A673 (cell line): ENCODE measurements at regions not wholly inside any gene's neighbourhood (a gene's known extent, or its start where the extent isn't known, plus 50 kb on each side); places are given as distances from the start of the nearest gene placed in this dataset.

Experiments
- BruUV-seq: library from RNA; stranded (reverse); fragments of 400-500 nt; replicated peaks from 2 replicates; lab custom pipeline; 2021; lab: Mats Ljungman, UMichigan
- CTCF ChIA-PET: fragments of 300-600 bp; sonication (Branson Sonifier 250); formaldehyde crosslinking; loops from one replicate; lab custom pipeline; 2022; ENCODE audit warnings: antibody characterized with exemption; lab: Charles Lee
- POLR2A ChIA-PET: fragments of 300-600 bp; sonication (Branson Sonifier 250); formaldehyde crosslinking; loops from one replicate; lab custom pipeline; 2022; ENCODE audit warnings: antibody characterized with exemption; ENCODE audit not compliant: low non-redundant PET; lab: Charles Lee
- DNase-seq: peaks from one replicate; pipeline ENCODE4 v3.0.0-alpha.2; 2015; ENCODE audit warnings: low spot score
- H3K27ac ChIP-seq: fragments of 200-600 bp; sonication (generic); 2 replicates; pipeline ENCODE4 v1.5.1; 2016; ENCODE audit warnings: mixed run types, low read depth, mild to moderate bottlenecking, mixed read lengths, antibody characterized with exemption, low read length; ENCODE audit not compliant: poor library complexity, severe bottlenecking
- H3K27me3 ChIP-seq: fragments of 200-600 bp; sonication (generic); replicated peaks from 2 replicates; pipeline ENCODE4 v1.6.1; 2017; ENCODE audit warnings: mixed run types, low read depth, mild to moderate bottlenecking, mixed read lengths, antibody characterized with exemption, low read length; ENCODE audit not compliant: insufficient read depth, poor library complexity
- H3K36me3 ChIP-seq: fragments of 200-600 bp; sonication (generic); 2 replicates; pipeline ENCODE4 v1.6.1; 2016; ENCODE audit warnings: mixed run types, mild to moderate bottlenecking, mixed read lengths, antibody characterized with exemption, low read length; ENCODE audit not compliant: insufficient read depth, poor library complexity, severe bottlenecking
- H3K4me1 ChIP-seq: fragments of 200-600 bp; sonication (generic); 2 replicates; pipeline ENCODE4 v1.6.1; 2017; ENCODE audit warnings: mixed run types, mild to moderate bottlenecking, mixed read lengths, antibody characterized with exemption, low read length; ENCODE audit not compliant: insufficient read depth, poor library complexity, severe bottlenecking
- H3K4me3 ChIP-seq: fragments of 200-600 bp; sonication (generic); 2 replicates; pipeline ENCODE4 v1.5.1; 2016; ENCODE audit warnings: low read depth, mixed run types, mild to moderate bottlenecking, mixed read lengths, low read length; ENCODE audit not compliant: poor library complexity, severe bottlenecking
- H3K9me3 ChIP-seq: fragments of 200-600 bp; sonication (generic); 2 replicates; pipeline ENCODE4 v1.6.1; 2016; ENCODE audit warnings: mixed run types, low read depth, mild to moderate bottlenecking, mixed read lengths, antibody characterized with exemption, low read length; ENCODE audit not compliant: poor library complexity, severe bottlenecking
- CTCF ChIP-seq: fragments of 300-800, 200-600 bp; sonication (generic); conservative IDR thresholded peaks from 2 replicates; pipeline ENCODE4 v1.5.1; 2017; ENCODE audit warnings: low read depth, mild to moderate bottlenecking, antibody characterized with exemption, low read length, moderate library complexity, mixed read lengths
- EZH2 ChIP-seq: fragments of 200-600 bp; sonication (generic); IDR thresholded peaks from 2 replicates; pipeline ENCODE4 v1.6.1; 2017; ENCODE audit warnings: borderline replicate concordance, low read depth, mild to moderate bottlenecking, mixed read lengths, antibody characterized with exemption, low read length; ENCODE audit not compliant: poor library complexity, severe bottlenecking
- intact Hi-C: fragments of 100-400 bp; cut with micrococcal nuclease; formaldehyde crosslinking; loops from one replicate; pipeline ENCODE4 v1.10.0; 2022; ENCODE audit not compliant: unreplicated experiment

- H3K27me3 ChIP-seq: peaks cover 34% of the 10 kb centered on the region
- no peak for DNase-seq
- H3K4me3 ChIP-seq: no peak overlapping the region
- H3K4me1 ChIP-seq: no peaks in the 10 kb centered on the region
- H3K27ac ChIP-seq: no peak overlapping the region
- ChIA-PET POLR2A (no interaction called here), CTCF (no interaction called here)
- H3K9me3 ChIP-seq: no peaks in the 10 kb centered on the region
- no TSS peak for BruUV-seq
- TF ChIP-seq EZH2 (no peak), CTCF (no peak)
- no peaks in the 10 kb centered on the region for H3K36me3 ChIP-seq
- intact Hi-C loops: no loop called here
Observed at GRCh38 chr18:8517276-8517675, 92.0 kb upstream of the RAB12 start.

GRCh38 chr18:8519102-8519501, 90.1 kb upstream of the RAB12 start:
- no TSS peak for BruUV-seq
- peaks cover 47% of the 10 kb centered on the region for H3K27me3 ChIP-seq
- CTCF ChIA-PET: no interaction called here
- no peak for DNase-seq
- TF ChIP-seq CTCF (no peak), EZH2 (no peak)
- no peak overlapping the region for H3K27ac ChIP-seq
- H3K36me3 ChIP-seq: no peaks in the 10 kb centered on the region
- intact Hi-C loops: no loop called here
- POLR2A ChIA-PET: no interaction called here
- H3K9me3 ChIP-seq: no peaks in the 10 kb centered on the region
- no peak overlapping the region for H3K4me3 ChIP-seq
- H3K4me1 ChIP-seq: no peaks in the 10 kb centered on the region

GRCh38 chr18:8520266-8520665, 89.0 kb upstream of the RAB12 start:
- POLR2A ChIA-PET: no interaction called here
- intact Hi-C loops: no loop called here
- CTCF ChIA-PET: no interaction called here
- Histone ChIP-seq H3K4me3 (no peak overlapping the region), H3K27me3 (peaks cover 54% of the 10 kb centered on the region), H3K4me1 (no peaks in the 10 kb centered on the region), H3K9me3 (no peaks in the 10 kb centered on the region), H3K27ac (no peak overlapping the region), H3K36me3 (no peaks in the 10 kb centered on the region)
- BruUV-seq: no TSS peak
- DNase-seq: no peak
- no peak for TF ChIP-seq CTCF
- TF ChIP-seq EZH2: no peak
